ENCODE measurements at regions not wholly inside any gene's neighbourhood (a gene's known extent, or its start where the extent isn't known, plus 50 kb on each side); places are given as distances from the start of the nearest gene placed in this dataset.

- TF ChIP-seq CTCF (conservative IDR thresholded peaks at IDR 0.05; ENCODE audit: low read depth, low read length): no peak
- TF ChIP-seq EZH2 (IDR thresholded peaks at IDR 0.05; ENCODE audit: borderline replicate concordance, low read depth, low read length, poor library complexity, severe bottlenecking): no peak
- peaks cover 70% of the 10 kb centered on the region for H3K27me3 ChIP-seq (replicated peaks; ENCODE audit: insufficient read depth, low read depth, low read length, poor library complexity)
- no peak for DNase-seq (ENCODE audit: low spot score)
- H3K4me3 ChIP-seq (ENCODE audit: low read depth, low read length, poor library complexity, severe bottlenecking): no peak overlapping the region
- no TSS peak for BruUV-seq (replicated peaks)
- ChIA-PET POLR2A (ENCODE audit: low non-redundant PET) (no interaction called here), CTCF (no interaction called here)
- H3K9me3 ChIP-seq (ENCODE audit: low read depth, low read length, poor library complexity, severe bottlenecking): no peaks in the 10 kb centered on the region
- H3K36me3 ChIP-seq (ENCODE audit: insufficient read depth, low read length, poor library complexity, severe bottlenecking): no peaks in the 10 kb centered on the region
- peaks cover 7% of the 10 kb centered on the region for H3K4me1 ChIP-seq (ENCODE audit: insufficient read depth, low read length, poor library complexity, severe bottlenecking)
- intact Hi-C loops (cut with micrococcal nuclease; ENCODE audit: unreplicated experiment): no loop called here
- H3K27ac ChIP-seq (ENCODE audit: low read depth, low read length, poor library complexity, severe bottlenecking): no peak overlapping the region
These were observed 118.5 kb upstream of the NKX1-1 start for GRCh38 chr4:1524761-1525160.

- TF ChIP-seq CTCF (conservative IDR thresholded peaks at IDR 0.05; ENCODE audit: low read depth, low read length) (no peak), EZH2 (IDR thresholded peaks at IDR 0.05; ENCODE audit: borderline replicate concordance, low read depth, low read length, poor library complexity, severe bottlenecking) (no peak)
- no TSS peak for BruUV-seq (replicated peaks)
- peaks cover 63% of the 10 kb centered on the region for H3K27me3 ChIP-seq (replicated peaks; ENCODE audit: insufficient read depth, low read depth, low read length, poor library complexity)
- H3K4me3 ChIP-seq (ENCODE audit: low read depth, low read length, poor library complexity, severe bottlenecking): no peak overlapping the region
- no peaks in the 10 kb centered on the region for H3K36me3 ChIP-seq (ENCODE audit: insufficient read depth, low read length, poor library complexity, severe bottlenecking)
- no peak for DNase-seq (ENCODE audit: low spot score)
- intact Hi-C loops (cut with micrococcal nuclease; ENCODE audit: unreplicated experiment): no loop called here
- POLR2A ChIA-PET (ENCODE audit: low non-redundant PET): no interaction called here
- peaks cover 7% of the 10 kb centered on the region for H3K4me1 ChIP-seq (ENCODE audit: insufficient read depth, low read length, poor library complexity, severe bottlenecking)
- no peaks in the 10 kb centered on the region for H3K9me3 ChIP-seq (ENCODE audit: low read depth, low read length, poor library complexity, severe bottlenecking)
- H3K27ac ChIP-seq (ENCODE audit: low read depth, low read length, poor library complexity, severe bottlenecking): no peak overlapping the region
- CTCF ChIA-PET: no interaction called here
These were observed 117.8 kb upstream of the NKX1-1 start for GRCh38 chr4:1523907-1524636.

GRCh38 chr4:1523506-1523905 lies 117.3 kb upstream of the NKX1-1 start:
- BruUV-seq (replicated peaks): no TSS peak
- no peaks in the 10 kb centered on the region for H3K9me3 ChIP-seq (ENCODE audit: low read depth, low read length, poor library complexity, severe bottlenecking)
- DNase-seq (ENCODE audit: low spot score): no peak
- H3K4me1 ChIP-seq (ENCODE audit: insufficient read depth, low read length, poor library complexity, severe bottlenecking): peaks cover 7% of the 10 kb centered on the region
- TF ChIP-seq EZH2 (IDR thresholded peaks at IDR 0.05; ENCODE audit: borderline replicate concordance, low read depth, low read length, poor library complexity, severe bottlenecking) (no peak), CTCF (conservative IDR thresholded peaks at IDR 0.05; ENCODE audit: low read depth, low read length) (no peak)
- CTCF ChIA-PET: no interaction called here
- no peak overlapping the region for H3K27ac ChIP-seq (ENCODE audit: low read depth, low read length, poor library complexity, severe bottlenecking)
- POLR2A ChIA-PET (ENCODE audit: low non-redundant PET): no interaction called here
- no peaks in the 10 kb centered on the region for H3K36me3 ChIP-seq (ENCODE audit: insufficient read depth, low read length, poor library complexity, severe bottlenecking)
- H3K27me3 ChIP-seq (replicated peaks; ENCODE audit: insufficient read depth, low read depth, low read length, poor library complexity): peaks cover 58% of the 10 kb centered on the region
- intact Hi-C loops (cut with micrococcal nuclease; ENCODE audit: unreplicated experiment): no loop called here
- no peak overlapping the region for H3K4me3 ChIP-seq (ENCODE audit: low read depth, low read length, poor library complexity, severe bottlenecking)

Data from A673 (cell line).